ENCODE measurements at regions not wholly inside any gene's neighbourhood (a gene's known extent, or its start where the extent isn't known, plus 50 kb on each side); places are given as distances from the start of the nearest gene placed in this dataset.

- TF ChIP-seq CTCF (conservative IDR thresholded peaks at IDR 0.05) (no peak), ZFX (IDR thresholded peaks at IDR 0.05) (no peak)
Measured at GRCh38 chr12:127538316-127538715, 728.7 kb upstream of the TMEM132C start.
